Hematopoietic multipotent progenitor cell (in vitro differentiated cells): ENCODE measurements at regions not wholly inside any gene's neighbourhood (a gene's known extent, or its start where the extent isn't known, plus 50 kb on each side); places are given as distances from the start of the nearest gene placed in this dataset. TPM values are rescaled to one million over a fixed set of nuclear protein-coding genes. Genes with fewer than 3 reads are reported as not detected.

Source experiments
- DNase-seq, 3 donors: peaks; one replicate each; pipeline ENCODE4 v3.0.0-alpha.2; 2011 to 2015; ENCODE audit warnings: low read depth in 2 of 3, low spot score in 2 of 3
- small RNA-seq: library from RNA; depleted of rRNA; stranded (forward); fragments of <200 nt; gene quantifications from one replicate; pipeline ENCODE3, GENCODE V24; 2012

- no peak for DNase-seq
Measured at GRCh38 chr2:181821049-181821448, 70.5 kb upstream of the ITPRID2 start.

GRCh38 chr2:181822097-181822496 lies 69.4 kb upstream of the ITPRID2 start:
- DNase-seq = no peak

GRCh38 chr2:181823405-181823804 lies 68.1 kb upstream of the ITPRID2 start:
- DNase-seq = no peak

- DNase-seq = no peak
Measured at GRCh38 chr2:181828122-181828705, 63.3 kb upstream of the ITPRID2 start.

GRCh38 chr2:181829230-181829629 lies 62.3 kb upstream of the ITPRID2 start:
- no peak for DNase-seq

- DNase-seq = no peak
Measured at GRCh38 chr2:181832015-181832414, 59.5 kb upstream of the ITPRID2 start.

GRCh38 chr2:181836583-181836982 lies 54.9 kb upstream of the ITPRID2 start:
- DNase-seq = no peak

- DNase-seq = no peak
Measured at GRCh38 chr2:181837563-181837962, 54.0 kb upstream of the ITPRID2 start.

- no peak for DNase-seq
Measured at GRCh38 chr2:181839811-181840210, 51.7 kb upstream of the ITPRID2 start.

- no peak for DNase-seq
Measured at GRCh38 chr2:181841079-181841478, 50.5 kb upstream of the ITPRID2 start.

Small RNA genes in the stretch of these regions (small RNA-seq; reads per million reads assigned to genes)
- gene RNU6ATAC19P = not detected
